DND-41 (cell line): ENCODE measurements at regions not wholly inside any gene's neighbourhood (a gene's known extent, or its start where the extent isn't known, plus 50 kb on each side); places are given as distances from the start of the nearest gene placed in this dataset.

Source experiments
- CTCF ChIP-seq: IDR thresholded peaks from 2 replicates; pipeline ENCODE4 v1.5.1; 2012; ENCODE audit warnings: borderline replicate concordance, low read length, moderate library complexity, mild to moderate bottlenecking; ENCODE audit not compliant: poor library complexity, severe bottlenecking; ENCODE audit errors: extremely low read depth
- EZH2 ChIP-seq: IDR thresholded peaks from 3 replicates; pipeline ENCODE4 v1.6.1; 2012; ENCODE audit warnings: borderline replicate concordance, low read depth, mild to moderate bottlenecking, moderate library complexity, low read length, inconsistent platforms; ENCODE audit not compliant: severe bottlenecking

DNA sequence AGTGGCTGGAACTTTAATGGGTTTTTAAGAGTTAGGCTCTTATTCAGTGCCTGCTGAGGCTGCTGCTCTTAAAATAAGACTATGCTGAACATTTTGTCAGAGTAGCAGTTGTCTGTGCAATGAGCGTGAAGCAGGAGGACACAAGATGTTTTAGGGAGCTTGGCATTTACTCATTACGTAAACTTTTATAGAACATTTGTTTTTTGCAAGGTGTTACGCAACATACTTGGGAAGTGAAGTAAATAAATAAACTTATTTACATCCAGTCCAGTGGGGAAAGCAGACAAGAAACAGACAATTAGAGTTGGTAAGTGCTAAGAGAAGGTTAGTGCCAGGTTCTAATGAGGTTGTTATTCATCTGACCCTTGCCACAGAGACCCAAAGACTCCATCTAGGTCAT lies 226.0 kb downstream of the HINT1 start:
- TF ChIP-seq CTCF (no peak), EZH2 (no peak)
